Tibial nerve (tissue), 4 donors: ENCODE measurements at regions not wholly inside any gene's neighbourhood (a gene's known extent, or its start where the extent isn't known, plus 50 kb on each side); places are given as distances from the start of the nearest gene placed in this dataset.

ENCODE experiments used
- DNase-seq, 2 donors: peaks; one replicate each; pipeline ENCODE4 v3.0.0-alpha.2; 2019; ENCODE audit warnings: low spot score in 2 of 2
- H3K27ac ChIP-seq, 4 donors: fragments of 200-600 bp; sonication (generic) in 3 of 4; one replicate each; pipeline ENCODE4 v1.5.1; 2017 to 2019; ENCODE audit warnings: mild to moderate bottlenecking in 1 of 4
- H3K27me3 ChIP-seq, 2 donors: fragments of 200-600 bp; sonication (generic) in 1 of 2; one replicate each; pipeline versions ENCODE4 v1.5.1 to v1.6.0; 2017 to 2019
- H3K36me3 ChIP-seq, 3 donors: fragments of 200-600 bp; sonication (generic); one replicate each; pipeline ENCODE4 v1.5.1; 2018 to 2019
- H3K4me1 ChIP-seq, 4 donors: fragments of 200-600 bp; sonication (generic) in 3 of 4; one replicate each; pipeline ENCODE4 v1.5.1; 2017 to 2019
- H3K4me3 ChIP-seq, 4 donors: fragments of 200-600 bp; sonication (generic) in 3 of 4; one replicate each; pipeline ENCODE4 v1.5.1; 2017 to 2019; ENCODE audit warnings: mild to moderate bottlenecking in 1 of 4, moderate library complexity in 1 of 4
- H3K9me3 ChIP-seq, 4 donors: fragments of 200-600 bp; sonication (generic) in 3 of 4; one replicate each; pipeline ENCODE4 v1.5.1; 2017 to 2019
- CTCF ChIP-seq, 5 experiments: fragments of 200-600 bp in 3 of 5; fragments of 450-650 bp in 2 of 5; sonication (generic) in 3 of 5; IDR thresholded peaks; one replicate each; pipeline ENCODE4 v1.5.1; 2016 to 2019; ENCODE audit warnings: antibody characterized with exemption in 5 of 5, mild to moderate bottlenecking in 3 of 5, moderate library complexity in 2 of 5
- EP300 ChIP-seq, 2 donors: sonication (generic); formaldehyde crosslinking; IDR thresholded peaks; one replicate each; pipeline ENCODE4 v1.6.1; 2017; ENCODE audit warnings: antibody characterized with exemption in 2 of 2, mild to moderate bottlenecking in 1 of 2
- POLR2A ChIP-seq, 2 donors: fragments of 450-650 bp; IDR thresholded peaks; one replicate each; pipeline ENCODE4 v1.6.1; 2017; ENCODE audit warnings: antibody characterized with exemption in 2 of 2, mild to moderate bottlenecking in 2 of 2, moderate library complexity in 2 of 2
- WGBS, 2 donors: methylation state at CpG; one replicate each; pipeline ENCODE4 v1.1.5; 2018; 5-methylcytosine and 5-hydroxymethylcytosine counted together

GRCh38 chr5:89071941-89072331, 189.0 kb upstream of the MEF2C start:
- Histone ChIP-seq H3K4me1 (no peaks in the 10 kb centered on the region), H3K4me3 (no peak overlapping the region), H3K36me3 (no peaks in the 10 kb centered on the region), H3K27ac (no peak overlapping the region), H3K9me3 (no peaks in the 10 kb centered on the region), H3K27me3 (no peaks in the 10 kb centered on the region)
- WGBS, 2 donors = 87 to 93% methylated on average over 1 of the region's 1 CpG
- TF ChIP-seq CTCF (IDR thresholded peaks at IDR 0.05) (no peak), POLR2A (IDR thresholded peaks at IDR 0.05) (no peak)
- DNase-seq = no peak

GRCh38 chr5:89071101-89071940, 188.3 kb upstream of the MEF2C start:
- no peak for DNase-seq
- WGBS, 2 donors = 67 to 68% methylated on average over 4 of the region's 4 CpGs

GRCh38 chr5:89069591-89069990, 186.6 kb upstream of the MEF2C start:
- no peak for TF ChIP-seq POLR2A (IDR thresholded peaks at IDR 0.05)
- no peak for TF ChIP-seq CTCF (IDR thresholded peaks at IDR 0.05)
- TF ChIP-seq EP300 (IDR thresholded peaks at IDR 0.05) = no peak
- Histone ChIP-seq H3K9me3 (no peaks in the 10 kb centered on the region), H3K4me1 (no peaks in the 10 kb centered on the region), H3K4me3 (no peak overlapping the region), H3K36me3 (no peaks in the 10 kb centered on the region), H3K27ac (no peak overlapping the region), H3K27me3 (no peaks in the 10 kb centered on the region)
- no peak for DNase-seq
- 61 to 72% methylated on average over 2 of the region's 2 CpGs for WGBS, 2 donors

More at GRCh38 chr5:89071101-89071940, 188.3 kb upstream of the MEF2C start:
- H3K4me1 ChIP-seq = no peaks in the 10 kb centered on the region
- no peaks in the 10 kb centered on the region for H3K9me3 ChIP-seq
- TF ChIP-seq POLR2A (IDR thresholded peaks at IDR 0.05) (no peak), CTCF (IDR thresholded peaks at IDR 0.05) (no peak), EP300 (IDR thresholded peaks at IDR 0.05) (no peak)
- H3K4me3 ChIP-seq = no peak overlapping the region
- H3K36me3 ChIP-seq = no peaks in the 10 kb centered on the region
- no peaks in the 10 kb centered on the region for H3K27me3 ChIP-seq
- no peak overlapping the region for H3K27ac ChIP-seq

- H3K4me3 ChIP-seq = no peak overlapping the region
- H3K36me3 ChIP-seq = no peaks in the 10 kb centered on the region
- H3K9me3 ChIP-seq = no peaks in the 10 kb centered on the region
- H3K27ac ChIP-seq = no peak overlapping the region
- WGBS, 2 donors = 97 to 99% methylated on average over 3 of the region's 3 CpGs
- TF ChIP-seq POLR2A (IDR thresholded peaks at IDR 0.05) (no peak), EP300 (IDR thresholded peaks at IDR 0.05) (no peak), CTCF (IDR thresholded peaks at IDR 0.05) (no peak)
- DNase-seq = no peak
- H3K27me3 ChIP-seq = no peaks in the 10 kb centered on the region
- no peaks in the 10 kb centered on the region for H3K4me1 ChIP-seq
These were observed 184.4 kb upstream of the MEF2C start for GRCh38 chr5:89067362-89067761.

- Histone ChIP-seq H3K4me1 (no peaks in the 10 kb centered on the region), H3K27ac (no peak overlapping the region), H3K36me3 (no peaks in the 10 kb centered on the region), H3K27me3 (no peaks in the 10 kb centered on the region), H3K4me3 (no peak overlapping the region), H3K9me3 (no peaks in the 10 kb centered on the region)
- DNase-seq = no peak
- no peak for TF ChIP-seq EP300 (IDR thresholded peaks at IDR 0.05)
- TF ChIP-seq CTCF (IDR thresholded peaks at IDR 0.05) = no peak
- 85 to 87% methylated on average over 3 of the region's 3 CpGs for WGBS, 2 donors
These were observed 182.9 kb upstream of the MEF2C start for GRCh38 chr5:89065919-89066318.
